Mesothelial cell of epicardium (in vitro differentiated cells): ENCODE measurements at regions not wholly inside any gene's neighbourhood (a gene's known extent, or its start where the extent isn't known, plus 50 kb on each side); places are given as distances from the start of the nearest gene placed in this dataset.

Experiments used
- DNase-seq, 2 experiments: peaks; one replicate each; pipeline ENCODE4 v3.0.0; 2021; ENCODE audit warnings: low spot score in 2 of 2; ENCODE audit not compliant: unreplicated experiment in 2 of 2
- H3K27ac Mint-ChIP-seq: 2 replicates; pipeline ENCODE4 v1.8.0; 2021; ENCODE audit warnings: mixed read lengths
- H3K27me3 Mint-ChIP-seq: 2 replicates; pipeline ENCODE4 v1.8.0; 2021; ENCODE audit warnings: low read depth, mixed read lengths
- H3K36me3 Mint-ChIP-seq: 2 replicates; pipeline ENCODE4 v1.8.0; 2021; ENCODE audit warnings: mixed read lengths
- H3K4me1 Mint-ChIP-seq: 2 replicates; pipeline ENCODE4 v1.8.0; 2021; ENCODE audit warnings: mixed read lengths
- H3K4me3 Mint-ChIP-seq: 2 replicates; pipeline ENCODE4 v1.8.0; 2021; ENCODE audit warnings: mild to moderate bottlenecking, moderate library complexity, mixed read lengths
- H3K9me3 Mint-ChIP-seq: 2 replicates; pipeline ENCODE4 v1.8.0; 2021; ENCODE audit warnings: mixed read lengths
- TF ChIP-seq, protein P1 (sequence below): fragments of 200-600 bp; sonication (generic); IDR thresholded peaks from one replicate; pipeline ENCODE4 v1.5.0; 2021; ENCODE audit warnings: antibody characterized with exemption; ENCODE audit not compliant: unreplicated experiment

DNA sequence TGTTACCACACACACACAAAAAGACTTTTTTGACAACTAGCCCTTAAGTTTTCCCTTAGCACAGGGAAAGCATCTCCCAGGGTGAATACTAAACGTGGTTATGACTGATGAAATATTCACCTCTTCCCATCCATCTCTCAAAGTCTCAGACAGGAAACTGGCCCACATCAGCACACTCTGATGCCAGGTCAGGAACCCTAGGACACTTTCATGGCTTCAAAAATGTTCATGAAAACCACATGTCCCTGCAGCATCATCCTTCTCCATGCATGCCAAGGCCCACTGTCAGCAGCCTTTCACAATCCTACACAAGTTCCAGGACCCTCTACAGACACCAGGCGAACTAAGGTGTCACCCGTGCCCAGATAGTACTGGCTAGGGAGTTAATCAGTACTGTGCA, 68.7 kb downstream of the DNTTIP2 start:
- TF ChIP-seq, protein P1, sequence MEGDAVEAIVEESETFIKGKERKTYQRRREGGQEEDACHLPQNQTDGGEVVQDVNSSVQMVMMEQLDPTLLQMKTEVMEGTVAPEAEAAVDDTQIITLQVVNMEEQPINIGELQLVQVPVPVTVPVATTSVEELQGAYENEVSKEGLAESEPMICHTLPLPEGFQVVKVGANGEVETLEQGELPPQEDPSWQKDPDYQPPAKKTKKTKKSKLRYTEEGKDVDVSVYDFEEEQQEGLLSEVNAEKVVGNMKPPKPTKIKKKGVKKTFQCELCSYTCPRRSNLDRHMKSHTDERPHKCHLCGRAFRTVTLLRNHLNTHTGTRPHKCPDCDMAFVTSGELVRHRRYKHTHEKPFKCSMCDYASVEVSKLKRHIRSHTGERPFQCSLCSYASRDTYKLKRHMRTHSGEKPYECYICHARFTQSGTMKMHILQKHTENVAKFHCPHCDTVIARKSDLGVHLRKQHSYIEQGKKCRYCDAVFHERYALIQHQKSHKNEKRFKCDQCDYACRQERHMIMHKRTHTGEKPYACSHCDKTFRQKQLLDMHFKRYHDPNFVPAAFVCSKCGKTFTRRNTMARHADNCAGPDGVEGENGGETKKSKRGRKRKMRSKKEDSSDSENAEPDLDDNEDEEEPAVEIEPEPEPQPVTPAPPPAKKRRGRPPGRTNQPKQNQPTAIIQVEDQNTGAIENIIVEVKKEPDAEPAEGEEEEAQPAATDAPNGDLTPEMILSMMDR, result no peak
- H3K4me3 Mint-ChIP-seq, result no peak overlapping the region
- H3K4me1 Mint-ChIP-seq, result peaks cover 11% of the 10 kb centered on the region
- no peaks in the 10 kb centered on the region for H3K27me3 Mint-ChIP-seq
- peaks cover 27% of the 10 kb centered on the region for H3K9me3 Mint-ChIP-seq
- no peak for DNase-seq
- H3K27ac Mint-ChIP-seq, result no peak overlapping the region
- H3K36me3 Mint-ChIP-seq, result peaks cover 13% of the 10 kb centered on the region

DNA sequence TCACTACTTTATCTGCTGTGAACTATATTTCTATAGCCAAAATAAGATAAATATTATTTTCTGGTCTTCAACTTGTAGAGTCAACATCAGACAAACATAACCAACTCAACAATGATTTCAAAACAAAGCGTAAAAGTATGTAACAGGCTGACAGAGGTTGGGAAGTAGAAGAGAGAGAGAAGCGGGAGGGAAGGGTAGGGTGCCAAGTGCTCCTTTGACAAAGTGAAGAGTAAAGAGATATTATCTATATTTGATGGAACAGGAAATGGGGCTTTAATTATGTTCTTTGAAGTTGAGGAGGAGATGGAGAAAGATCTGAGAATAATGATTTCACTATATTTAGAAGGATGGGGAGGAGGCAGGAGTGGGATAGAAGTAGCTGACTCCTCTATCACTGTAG, 70.1 kb downstream of the DNTTIP2 start:
- Mint-ChIP-seq H3K4me1 (peaks cover 2% of the 10 kb centered on the region), H3K9me3 (peaks cover 27% of the 10 kb centered on the region), H3K27me3 (no peaks in the 10 kb centered on the region), H3K27ac (no peak overlapping the region), H3K36me3 (peaks cover 13% of the 10 kb centered on the region), H3K4me3 (no peak overlapping the region)
- DNase-seq, result no peak
- TF ChIP-seq, protein P1, result no peak

DNA sequence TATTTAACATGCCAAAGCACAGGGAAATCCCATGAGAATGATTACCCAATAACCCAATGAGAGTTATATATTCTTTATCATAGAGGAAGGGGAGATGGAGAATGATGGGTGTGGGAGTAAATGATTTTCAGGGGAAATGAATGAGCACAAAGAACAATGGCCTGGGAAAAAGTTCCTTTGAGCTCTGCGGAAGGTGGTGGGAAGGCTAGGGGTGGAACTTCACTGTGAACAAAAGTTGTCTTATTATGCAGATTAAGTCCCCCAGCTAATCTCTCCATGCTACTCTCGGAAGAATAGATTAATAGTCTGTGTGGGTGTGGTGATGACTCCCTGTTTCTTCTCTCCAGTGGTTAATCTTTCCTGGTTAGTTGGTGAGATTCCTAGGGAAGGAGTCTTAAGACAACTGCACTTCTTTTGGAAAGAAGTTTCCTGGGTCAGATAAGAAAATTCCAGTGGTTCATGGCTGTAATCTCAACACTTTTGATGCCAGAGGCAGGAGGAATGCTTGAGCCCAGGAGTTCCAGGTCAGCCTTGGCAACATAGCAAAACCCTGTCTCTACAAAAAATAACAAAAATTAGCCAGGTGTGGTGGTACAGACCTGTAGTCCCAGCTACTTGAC, 71.6 kb downstream of the DNTTIP2 start:
- Mint-ChIP-seq H3K4me3 (no peak overlapping the region), H3K27ac (no peak overlapping the region), H3K4me1 (peaks cover 2% of the 10 kb centered on the region), H3K36me3 (peaks cover 13% of the 10 kb centered on the region), H3K9me3 (peaks cover 27% of the 10 kb centered on the region), H3K27me3 (no peaks in the 10 kb centered on the region)
- DNase-seq, result no peak
- TF ChIP-seq, protein P1, result no peak

DNA sequence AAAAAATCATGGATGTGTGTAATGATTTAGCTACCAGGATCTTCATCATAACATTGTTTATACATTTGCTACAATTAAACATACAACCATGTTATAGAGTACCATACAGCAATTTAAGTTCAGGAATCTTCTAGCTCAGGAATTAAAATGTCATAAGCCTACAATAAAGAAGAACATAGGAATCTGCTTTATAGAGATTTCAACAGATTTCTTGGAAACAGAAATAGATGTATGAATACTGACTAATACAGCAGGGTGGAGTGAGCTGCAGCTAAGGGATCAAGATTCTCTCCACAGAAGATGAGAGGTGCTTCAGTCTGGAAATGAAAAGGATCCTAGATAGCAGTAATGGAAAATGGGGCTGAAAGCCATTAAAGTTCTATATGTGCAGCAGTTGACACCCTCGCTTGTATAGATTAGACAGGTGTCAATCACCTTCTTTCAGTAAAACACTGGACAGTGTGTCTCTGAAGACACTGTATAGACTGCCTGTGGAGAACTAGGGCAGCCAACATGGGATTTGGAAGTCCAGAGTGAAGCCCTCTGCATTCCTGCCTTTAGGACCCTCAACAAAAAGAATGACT, 73.9 kb downstream of the DNTTIP2 start:
- Mint-ChIP-seq H3K27ac (no peak overlapping the region), H3K9me3 (peaks cover 27% of the 10 kb centered on the region), H3K4me3 (no peak overlapping the region), H3K4me1 (no peaks in the 10 kb centered on the region), H3K36me3 (peaks cover 13% of the 10 kb centered on the region), H3K27me3 (no peaks in the 10 kb centered on the region)
- DNase-seq, result no peak
- TF ChIP-seq, protein P1, result no peak

DNA sequence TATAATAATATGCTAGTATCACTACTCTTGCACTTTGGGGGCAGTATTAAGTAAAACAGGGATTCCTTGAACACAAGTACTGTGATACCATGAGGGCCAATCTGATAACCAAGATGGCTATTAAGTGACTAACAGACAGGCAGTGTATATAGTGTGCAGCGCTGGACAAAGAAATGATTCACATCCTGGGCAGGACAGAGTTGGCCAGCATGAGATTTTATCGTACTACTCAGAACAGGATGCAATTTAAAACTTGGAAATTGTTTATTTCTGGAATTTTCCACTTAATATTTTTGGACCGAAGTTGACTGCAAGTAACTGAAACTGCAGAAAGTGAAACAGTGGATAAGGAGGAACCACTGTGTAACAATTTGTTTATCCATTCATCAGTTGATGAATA, 74.6 kb downstream of the DNTTIP2 start:
- peaks cover 13% of the 10 kb centered on the region for H3K36me3 Mint-ChIP-seq
- H3K27me3 Mint-ChIP-seq, result no peaks in the 10 kb centered on the region
- TF ChIP-seq, protein P1, result no peak
- no peak for DNase-seq
- H3K4me3 Mint-ChIP-seq, result no peak overlapping the region
- no peaks in the 10 kb centered on the region for H3K4me1 Mint-ChIP-seq
- H3K27ac Mint-ChIP-seq, result no peak overlapping the region
- peaks cover 27% of the 10 kb centered on the region for H3K9me3 Mint-ChIP-seq
